Neural cell (in vitro differentiated cells): ENCODE measurements at regions not wholly inside any gene's neighbourhood (a gene's known extent, or its start where the extent isn't known, plus 50 kb on each side); places are given as distances from the start of the nearest gene placed in this dataset.

Experiments used
- H2AFZ ChIP-seq: fragments of 200-600, 300-800 bp; sonication (generic), shearing (Covaris generic); 2 replicates; pipeline ENCODE4 v1.6.0; 2014; ENCODE audit warnings: low read depth, mild to moderate bottlenecking, antibody characterized with exemption, low read length, moderate library complexity
- H3F3A ChIP-seq: fragments of 200-600 bp; shearing (Covaris generic); 2 replicates; pipeline ENCODE4 v1.6.1; 2016; ENCODE audit warnings: mild to moderate bottlenecking, moderate library complexity, mixed read lengths, antibody characterized with exemption, low read length; ENCODE audit not compliant: insufficient read depth, poor library complexity, severe bottlenecking
- H3K27ac ChIP-seq: fragments of 200-600, 300-800 bp; sonication (generic), shearing (Covaris generic); 2 replicates; pipeline ENCODE4 v1.5.1; 2014; ENCODE audit warnings: mild to moderate bottlenecking, low read length, moderate library complexity
- H3K27me3 ChIP-seq: fragments of 300-800, 200-600 bp; sonication (generic), shearing (Covaris generic); 2 replicates; pipeline ENCODE4 v1.6.0; 2014; ENCODE audit warnings: mild to moderate bottlenecking, low read depth, low read length, moderate library complexity; ENCODE audit not compliant: insufficient read depth
- H3K36me3 ChIP-seq: fragments of 300-800, 200-600 bp; sonication (generic), shearing (Covaris generic); 2 replicates; pipeline ENCODE4 v1.5.1; 2014; ENCODE audit warnings: mild to moderate bottlenecking, antibody characterized with exemption, low read length, moderate library complexity; ENCODE audit not compliant: insufficient read depth
- H3K4me2 ChIP-seq: fragments of 300-800, 200-600 bp; sonication (generic), shearing (Covaris generic); 2 replicates; pipeline ENCODE4 v1.6.0; 2014; ENCODE audit warnings: mild to moderate bottlenecking, low read length
- H3K4me3 ChIP-seq: fragments of 300-800, 200-600 bp; sonication (generic), shearing (Covaris generic); 2 replicates; pipeline ENCODE4 v1.5.1; 2014; ENCODE audit warnings: mild to moderate bottlenecking, low read length, moderate library complexity
- H3K79me2 ChIP-seq: fragments of 200-600 bp; shearing (Covaris generic); replicated peaks from 2 replicates; pipeline ENCODE4 v1.6.0; 2014; ENCODE audit warnings: mild to moderate bottlenecking, low read length, moderate library complexity; ENCODE audit not compliant: insufficient read depth
- H3K9ac ChIP-seq: fragments of 300-800, 200-600 bp; sonication (generic), shearing (Covaris generic); 2 replicates; pipeline ENCODE4 v1.6.1; 2016; ENCODE audit warnings: mild to moderate bottlenecking, low read length, mixed read lengths
- H3K9me2 ChIP-seq: fragments of 200-600 bp; shearing (Covaris generic); 2 replicates; pipeline ENCODE4 v1.6.1; 2016; ENCODE audit warnings: mild to moderate bottlenecking, low read length, mixed read lengths; ENCODE audit not compliant: insufficient read depth
- H3K9me3 ChIP-seq: fragments of 200-600, 300-800 bp; sonication (generic), shearing (Covaris generic); 2 replicates; pipeline ENCODE4 v1.6.1; 2016; ENCODE audit warnings: mild to moderate bottlenecking, mixed run types, low read length, moderate library complexity, mixed read lengths
- H4K20me1 ChIP-seq: fragments of 200-600 bp; shearing (Covaris generic); 2 replicates; pipeline ENCODE4 v1.6.1; 2016; ENCODE audit warnings: mild to moderate bottlenecking, mixed run types; ENCODE audit not compliant: insufficient read depth
- EP300 ChIP-seq: fragments of 450-650 bp; conservative IDR thresholded peaks from 2 replicates; pipeline ENCODE4 v1.6.1; 2014; ENCODE audit warnings: antibody characterized with exemption, mild to moderate bottlenecking, moderate library complexity; ENCODE audit not compliant: poor library complexity, severe bottlenecking
- EZH2 ChIP-seq: fragments of 200-600, 300-800 bp; shearing (Covaris generic), sonication (generic); IDR thresholded peaks from 2 replicates; pipeline ENCODE4 v1.6.1; 2014; ENCODE audit warnings: antibody characterized with exemption, low read length, borderline replicate concordance, mild to moderate bottlenecking; ENCODE audit not compliant: insufficient read depth, poor library complexity, severe bottlenecking
- MXI1 ChIP-seq: fragments of 450-650 bp; conservative IDR thresholded peaks from 2 replicates; pipeline ENCODE4 v1.6.1; 2014; ENCODE audit warnings: antibody characterized with exemption, mild to moderate bottlenecking; ENCODE audit not compliant: poor library complexity, severe bottlenecking
- POLR2AphosphoS5 ChIP-seq: IDR thresholded peaks from 2 replicates; pipeline ENCODE4 v1.6.1; 2012
- RAD21 ChIP-seq: fragments of 450-650 bp; conservative IDR thresholded peaks from 2 replicates; pipeline ENCODE4 v1.6.1; 2014; ENCODE audit warnings: antibody characterized with exemption, mild to moderate bottlenecking, moderate library complexity
- SMC3 ChIP-seq: fragments of 450-650 bp; conservative IDR thresholded peaks from 2 replicates; pipeline ENCODE4 v1.6.1; 2014; ENCODE audit warnings: antibody characterized with exemption, mild to moderate bottlenecking, moderate library complexity; ENCODE audit not compliant: poor library complexity
- TAF1 ChIP-seq: IDR thresholded peaks from 2 replicates; pipeline ENCODE4 v1.6.1; 2012; ENCODE audit warnings: low read depth
- TF ChIP-seq, protein P1 (sequence below): IDR thresholded peaks from 2 replicates; pipeline ENCODE4 v1.6.1; 2012; ENCODE audit warnings: borderline replicate concordance
- TF ChIP-seq, protein P2 (sequence below): fragments of 450-650 bp; IDR thresholded peaks from 2 replicates; pipeline ENCODE4 v1.5.1; 2014; ENCODE audit warnings: antibody characterized with exemption, mild to moderate bottlenecking, moderate library complexity; ENCODE audit not compliant: poor library complexity, severe bottlenecking

DNA sequence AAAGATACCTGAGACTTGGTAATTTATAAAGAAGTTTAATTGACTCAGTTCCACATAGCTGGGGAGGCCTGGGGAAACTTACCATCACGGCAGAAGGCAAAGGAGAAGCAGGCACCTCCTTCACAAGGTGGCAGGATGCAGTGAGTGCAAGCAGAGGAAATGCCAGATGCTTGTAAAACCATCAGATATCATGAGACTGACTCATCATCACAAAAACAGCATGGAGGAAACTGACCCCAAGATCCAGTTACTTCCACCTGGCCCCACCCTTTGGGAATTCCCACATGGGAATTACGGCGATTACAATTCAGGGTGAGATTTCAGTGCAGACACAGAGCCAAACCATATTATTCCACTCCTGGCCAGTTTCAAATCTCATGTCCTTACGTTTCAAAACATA, 514.7 kb upstream of the SPANXN1 start:
- TF ChIP-seq POLR2AphosphoS5: no peak
- TF ChIP-seq, protein P1, sequence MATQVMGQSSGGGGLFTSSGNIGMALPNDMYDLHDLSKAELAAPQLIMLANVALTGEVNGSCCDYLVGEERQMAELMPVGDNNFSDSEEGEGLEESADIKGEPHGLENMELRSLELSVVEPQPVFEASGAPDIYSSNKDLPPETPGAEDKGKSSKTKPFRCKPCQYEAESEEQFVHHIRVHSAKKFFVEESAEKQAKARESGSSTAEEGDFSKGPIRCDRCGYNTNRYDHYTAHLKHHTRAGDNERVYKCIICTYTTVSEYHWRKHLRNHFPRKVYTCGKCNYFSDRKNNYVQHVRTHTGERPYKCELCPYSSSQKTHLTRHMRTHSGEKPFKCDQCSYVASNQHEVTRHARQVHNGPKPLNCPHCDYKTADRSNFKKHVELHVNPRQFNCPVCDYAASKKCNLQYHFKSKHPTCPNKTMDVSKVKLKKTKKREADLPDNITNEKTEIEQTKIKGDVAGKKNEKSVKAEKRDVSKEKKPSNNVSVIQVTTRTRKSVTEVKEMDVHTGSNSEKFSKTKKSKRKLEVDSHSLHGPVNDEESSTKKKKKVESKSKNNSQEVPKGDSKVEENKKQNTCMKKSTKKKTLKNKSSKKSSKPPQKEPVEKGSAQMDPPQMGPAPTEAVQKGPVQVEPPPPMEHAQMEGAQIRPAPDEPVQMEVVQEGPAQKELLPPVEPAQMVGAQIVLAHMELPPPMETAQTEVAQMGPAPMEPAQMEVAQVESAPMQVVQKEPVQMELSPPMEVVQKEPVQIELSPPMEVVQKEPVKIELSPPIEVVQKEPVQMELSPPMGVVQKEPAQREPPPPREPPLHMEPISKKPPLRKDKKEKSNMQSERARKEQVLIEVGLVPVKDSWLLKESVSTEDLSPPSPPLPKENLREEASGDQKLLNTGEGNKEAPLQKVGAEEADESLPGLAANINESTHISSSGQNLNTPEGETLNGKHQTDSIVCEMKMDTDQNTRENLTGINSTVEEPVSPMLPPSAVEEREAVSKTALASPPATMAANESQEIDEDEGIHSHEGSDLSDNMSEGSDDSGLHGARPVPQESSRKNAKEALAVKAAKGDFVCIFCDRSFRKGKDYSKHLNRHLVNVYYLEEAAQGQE: no peak
- no peak for TF ChIP-seq SMC3
- TF ChIP-seq TAF1: no peak
- no peak for TF ChIP-seq EZH2
- no peak for TF ChIP-seq MXI1
- no peak for TF ChIP-seq EP300
- TF ChIP-seq, protein P2, sequence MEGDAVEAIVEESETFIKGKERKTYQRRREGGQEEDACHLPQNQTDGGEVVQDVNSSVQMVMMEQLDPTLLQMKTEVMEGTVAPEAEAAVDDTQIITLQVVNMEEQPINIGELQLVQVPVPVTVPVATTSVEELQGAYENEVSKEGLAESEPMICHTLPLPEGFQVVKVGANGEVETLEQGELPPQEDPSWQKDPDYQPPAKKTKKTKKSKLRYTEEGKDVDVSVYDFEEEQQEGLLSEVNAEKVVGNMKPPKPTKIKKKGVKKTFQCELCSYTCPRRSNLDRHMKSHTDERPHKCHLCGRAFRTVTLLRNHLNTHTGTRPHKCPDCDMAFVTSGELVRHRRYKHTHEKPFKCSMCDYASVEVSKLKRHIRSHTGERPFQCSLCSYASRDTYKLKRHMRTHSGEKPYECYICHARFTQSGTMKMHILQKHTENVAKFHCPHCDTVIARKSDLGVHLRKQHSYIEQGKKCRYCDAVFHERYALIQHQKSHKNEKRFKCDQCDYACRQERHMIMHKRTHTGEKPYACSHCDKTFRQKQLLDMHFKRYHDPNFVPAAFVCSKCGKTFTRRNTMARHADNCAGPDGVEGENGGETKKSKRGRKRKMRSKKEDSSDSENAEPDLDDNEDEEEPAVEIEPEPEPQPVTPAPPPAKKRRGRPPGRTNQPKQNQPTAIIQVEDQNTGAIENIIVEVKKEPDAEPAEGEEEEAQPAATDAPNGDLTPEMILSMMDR: no peak
- no peak for TF ChIP-seq RAD21
- no peaks in the 10 kb centered on the region for H3K9me3 ChIP-seq
- no peak overlapping the region for H3K4me2 ChIP-seq
- H3K36me3 ChIP-seq: no peaks in the 10 kb centered on the region
- H3K9ac ChIP-seq: no peak overlapping the region
- no peak overlapping the region for H2AFZ ChIP-seq
- H3K9me2 ChIP-seq: no peaks in the 10 kb centered on the region
- H3K27me3 ChIP-seq: no peaks in the 10 kb centered on the region
- no peak overlapping the region for H3K27ac ChIP-seq
- H3K79me2 ChIP-seq: no peaks in the 10 kb centered on the region
- H3K4me3 ChIP-seq: no peak overlapping the region
- no peaks in the 10 kb centered on the region for H3F3A ChIP-seq
- no peaks in the 10 kb centered on the region for H4K20me1 ChIP-seq

DNA sequence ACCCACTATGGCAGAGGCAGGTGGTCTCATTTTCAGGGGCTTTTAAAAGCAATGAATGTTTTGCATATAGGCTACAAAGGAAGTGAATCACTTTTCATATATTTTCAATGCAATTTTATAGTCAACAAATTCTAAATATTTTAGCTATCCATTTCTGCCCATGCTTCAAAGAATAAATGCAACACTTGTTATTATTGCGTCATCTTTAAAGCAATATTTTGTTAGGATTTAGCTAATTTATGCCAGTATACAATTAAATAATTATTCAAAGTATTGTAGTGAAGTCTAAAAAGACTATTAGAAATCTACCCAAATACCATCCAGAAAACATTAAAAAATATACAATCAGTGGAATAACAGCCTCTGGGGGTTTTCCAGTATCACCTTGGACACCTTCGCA, 509.1 kb upstream of the SPANXN1 start:
- H3K27ac ChIP-seq: no peak overlapping the region
- H3K9me3 ChIP-seq: no peaks in the 10 kb centered on the region
- no peak overlapping the region for H3K4me2 ChIP-seq
- no peaks in the 10 kb centered on the region for H3K9me2 ChIP-seq
- no peak overlapping the region for H3K4me3 ChIP-seq
- TF ChIP-seq EZH2: no peak
- H3K79me2 ChIP-seq: no peaks in the 10 kb centered on the region
- H3F3A ChIP-seq: no peaks in the 10 kb centered on the region
- no peaks in the 10 kb centered on the region for H4K20me1 ChIP-seq
- H3K9ac ChIP-seq: no peak overlapping the region
- H3K27me3 ChIP-seq: no peaks in the 10 kb centered on the region
- H2AFZ ChIP-seq: no peak overlapping the region
- no peaks in the 10 kb centered on the region for H3K36me3 ChIP-seq

DNA sequence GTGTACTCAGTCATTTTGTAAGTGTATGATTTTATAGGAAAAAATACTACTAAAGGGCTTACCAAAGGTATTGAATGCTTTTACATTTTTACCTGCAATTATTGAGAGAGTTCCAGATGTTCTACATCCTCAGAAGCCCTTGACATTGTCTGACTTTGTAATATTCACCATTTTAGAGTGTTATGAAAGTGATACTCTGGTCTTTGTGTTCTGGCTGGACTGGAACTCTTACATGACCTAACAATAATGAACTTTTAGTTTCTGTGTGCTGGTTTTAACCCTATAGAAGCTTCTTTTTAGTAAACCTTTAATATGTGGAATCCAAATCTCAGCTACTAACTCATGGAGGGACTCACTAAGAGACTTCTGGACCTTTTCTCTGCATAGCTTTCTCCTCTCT, 478.8 kb upstream of the SPANXN1 start:
- no peaks in the 10 kb centered on the region for H3K36me3 ChIP-seq
- H3K4me2 ChIP-seq: no peak overlapping the region
- no peaks in the 10 kb centered on the region for H4K20me1 ChIP-seq
- H3K9me2 ChIP-seq: no peaks in the 10 kb centered on the region
- H3K4me3 ChIP-seq: no peak overlapping the region
- no peaks in the 10 kb centered on the region for H3K27me3 ChIP-seq
- no peaks in the 10 kb centered on the region for H3K79me2 ChIP-seq
- no peak overlapping the region for H3K27ac ChIP-seq
- H3K9me3 ChIP-seq: no peaks in the 10 kb centered on the region
- no peak overlapping the region for H2AFZ ChIP-seq
- TF ChIP-seq, protein P2: no peak
- TF ChIP-seq SMC3 (no peak), RAD21 (no peak), POLR2AphosphoS5 (no peak), TAF1 (no peak), EP300 (no peak), MXI1 (no peak), EZH2 (no peak)
- TF ChIP-seq, protein P1: no peak
- H3F3A ChIP-seq: no peaks in the 10 kb centered on the region
- no peak overlapping the region for H3K9ac ChIP-seq
